ENCODE measurements at regions not wholly inside any gene's neighbourhood (a gene's known extent, or its start where the extent isn't known, plus 50 kb on each side); places are given as distances from the start of the nearest gene placed in this dataset.
"Not testable (repeated sequence)": the region's sequence is repeated elsewhere in the genome, so short reads cannot be mapped to it uniquely, and the experiment has no call there.

DNA sequence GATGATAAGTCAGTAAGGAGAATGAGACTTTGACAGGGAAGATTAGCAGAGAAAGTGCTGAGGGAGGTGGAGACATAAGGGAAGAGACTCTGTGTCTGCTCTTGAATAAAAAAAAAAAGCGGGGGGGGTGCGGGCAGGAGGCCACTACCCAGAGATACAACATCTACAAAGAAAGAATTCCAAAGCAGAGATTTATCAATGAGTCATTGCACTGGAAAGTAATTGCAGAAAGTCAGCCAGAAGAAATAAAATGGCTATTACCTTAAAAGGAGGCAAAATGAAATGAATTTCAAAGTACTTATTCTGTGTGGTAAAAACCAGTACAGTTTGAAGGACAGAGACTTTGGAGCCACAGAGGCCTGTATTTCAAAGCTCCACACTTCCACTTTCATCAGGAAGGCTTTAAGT is 267.1 kb upstream of the PRKD1 start:
- no peak overlapping the region for H3K27ac Mint-ChIP-seq
- no peak overlapping the region for H3K4me3 Mint-ChIP-seq
- CTCF ChIA-PET = no interaction called here
- peaks cover 4% of the 10 kb centered on the region for H3K9me3 Mint-ChIP-seq (ENCODE audit: low read depth)
- DNase-seq (no peak), ATAC-seq (no peak)
- no peaks in the 10 kb centered on the region for H3K27me3 Mint-ChIP-seq
- H3K36me3 Mint-ChIP-seq = no peaks in the 10 kb centered on the region
- H3K4me1 Mint-ChIP-seq = no peaks in the 10 kb centered on the region

DNA sequence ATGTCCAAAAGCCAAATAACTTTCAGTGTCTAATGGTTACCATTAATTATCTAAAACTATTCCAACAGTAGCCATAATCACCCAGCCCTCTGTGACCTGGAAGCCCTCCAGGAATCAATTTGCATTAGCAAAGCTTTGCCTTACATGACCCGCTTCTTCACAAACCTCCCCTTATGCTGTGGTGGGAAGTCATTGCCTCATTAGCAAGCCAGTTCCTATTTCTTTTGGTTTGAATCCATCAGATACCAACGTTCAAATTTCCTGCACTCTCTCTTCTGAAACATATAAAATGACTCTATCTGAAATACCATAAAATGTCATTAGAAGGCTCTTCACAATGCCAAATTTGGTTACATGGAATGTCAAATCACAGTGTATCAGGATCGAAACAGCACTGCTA is 268.3 kb upstream of the PRKD1 start:
- no peak for DNase-seq
- Mint-ChIP-seq H3K27me3 (no peaks in the 10 kb centered on the region), H3K27ac (no peak overlapping the region), H3K4me1 (no peaks in the 10 kb centered on the region), H3K36me3 (no peaks in the 10 kb centered on the region), H3K9me3 (ENCODE audit: low read depth) (no peaks in the 10 kb centered on the region), H3K4me3 (no peak overlapping the region)
- CTCF ChIA-PET = no interaction called here
- ATAC-seq = no peak

GRCh38 chr14:30196861-30197260 is 269.2 kb upstream of the PRKD1 start:
- Mint-ChIP-seq H3K27ac (no peak overlapping the region), H3K27me3 (no peaks in the 10 kb centered on the region), H3K4me1 (no peaks in the 10 kb centered on the region), H3K4me3 (no peak overlapping the region), H3K36me3 (no peaks in the 10 kb centered on the region), H3K9me3 (ENCODE audit: low read depth) (peaks cover 2% of the 10 kb centered on the region)
- DNase-seq (no peak), ATAC-seq (no peak)
- CTCF ChIA-PET = no interaction called here

GRCh38 chr14:30198720-30199119 is 271.1 kb upstream of the PRKD1 start:
- ATAC-seq; H3K36me3 Mint-ChIP-seq; H3K4me1 Mint-ChIP-seq; H3K4me3 Mint-ChIP-seq; H3K27me3 Mint-ChIP-seq; H3K27ac Mint-ChIP-seq; CTCF ChIA-PET; DNase-seq; H3K9me3 Mint-ChIP-seq (ENCODE audit: low read depth): not testable (repeated sequence)

- DNase-seq (no peak), ATAC-seq (no peak)
- Mint-ChIP-seq H3K36me3 (no peaks in the 10 kb centered on the region), H3K27me3 (no peaks in the 10 kb centered on the region), H3K4me3 (no peak overlapping the region), H3K9me3 (ENCODE audit: low read depth) (peaks cover 2% of the 10 kb centered on the region), H3K27ac (no peak overlapping the region), H3K4me1 (no peaks in the 10 kb centered on the region)
- CTCF ChIA-PET = no interaction called here
Measured at GRCh38 chr14:30204431-30204980, 276.9 kb upstream of the PRKD1 start.

GRCh38 chr14:30209136-30209535 is 281.5 kb upstream of the PRKD1 start:
- DNase-seq (no peak), ATAC-seq (no peak)
- no peak overlapping the region for H3K4me3 Mint-ChIP-seq
- H3K4me1 Mint-ChIP-seq = no peaks in the 10 kb centered on the region
- no peaks in the 10 kb centered on the region for H3K36me3 Mint-ChIP-seq
- H3K27ac Mint-ChIP-seq = no peak overlapping the region
- no peaks in the 10 kb centered on the region for H3K9me3 Mint-ChIP-seq (ENCODE audit: low read depth)
- H3K27me3 Mint-ChIP-seq = no peaks in the 10 kb centered on the region
- CTCF ChIA-PET = no interaction called here

DNA sequence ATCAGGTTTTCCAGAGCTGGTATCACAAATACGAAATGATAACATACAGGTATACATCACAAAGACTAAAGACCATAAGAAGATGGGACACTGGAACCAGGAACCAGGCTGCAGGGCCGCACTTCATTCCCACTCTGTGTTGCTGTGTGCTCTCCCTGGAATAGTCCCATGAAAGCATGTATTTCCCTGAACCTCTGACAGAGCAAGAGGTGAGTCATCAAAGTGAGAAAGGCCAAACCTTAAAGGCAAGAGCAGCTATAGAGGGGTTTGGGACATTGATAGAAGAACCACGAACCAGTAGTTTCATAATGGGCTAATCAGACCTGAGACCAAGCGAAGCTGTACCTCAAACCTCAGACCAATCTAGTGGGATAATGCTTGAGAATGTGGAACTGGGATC is 283.0 kb upstream of the PRKD1 start:
- CTCF ChIA-PET = no interaction called here
- no peak for ATAC-seq
- H3K4me3 Mint-ChIP-seq = no peak overlapping the region

GRCh38 chr14:30211326-30211725 is 283.7 kb upstream of the PRKD1 start:
- no peak overlapping the region for H3K4me3 Mint-ChIP-seq
- H3K27ac Mint-ChIP-seq = no peak overlapping the region
- H3K4me1 Mint-ChIP-seq = no peaks in the 10 kb centered on the region
- CTCF ChIA-PET = no interaction called here
- no peak for ATAC-seq
- no peaks in the 10 kb centered on the region for H3K36me3 Mint-ChIP-seq
- no peaks in the 10 kb centered on the region for H3K9me3 Mint-ChIP-seq (ENCODE audit: low read depth)
- no peaks in the 10 kb centered on the region for H3K27me3 Mint-ChIP-seq
- DNase-seq = no peak

More for the DNA sequence above, 283.0 kb upstream of the PRKD1 start:
- no peak for DNase-seq
- H3K9me3 Mint-ChIP-seq (ENCODE audit: low read depth) = no peaks in the 10 kb centered on the region
- H3K27me3 Mint-ChIP-seq = no peaks in the 10 kb centered on the region
- H3K4me1 Mint-ChIP-seq = no peaks in the 10 kb centered on the region
- no peaks in the 10 kb centered on the region for H3K36me3 Mint-ChIP-seq
- no peak overlapping the region for H3K27ac Mint-ChIP-seq

DNA sequence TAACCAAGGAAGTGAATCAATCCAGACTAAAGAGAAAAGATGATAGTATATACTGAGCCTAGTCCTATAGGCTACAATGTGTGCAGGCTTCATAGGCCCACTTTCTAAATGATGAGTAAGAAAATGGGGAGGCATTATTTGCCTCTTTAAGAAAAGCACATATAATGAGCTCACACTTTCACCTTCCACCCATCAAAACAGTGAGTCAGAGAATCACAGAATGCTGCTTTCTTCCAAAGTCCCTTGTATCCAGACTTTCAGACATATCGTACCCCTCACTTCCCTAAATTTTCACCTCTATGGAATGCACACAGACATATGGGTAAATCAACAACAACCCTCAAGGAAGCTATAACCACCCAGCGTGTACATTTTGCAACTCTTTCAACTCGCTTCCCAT is 286.4 kb upstream of the PRKD1 start:
- ATAC-seq = no peak
- no peaks in the 10 kb centered on the region for H3K4me1 Mint-ChIP-seq
- DNase-seq = no peak
- H3K27ac Mint-ChIP-seq = no peak overlapping the region
- no peaks in the 10 kb centered on the region for H3K36me3 Mint-ChIP-seq
- no peaks in the 10 kb centered on the region for H3K27me3 Mint-ChIP-seq
- no peak overlapping the region for H3K4me3 Mint-ChIP-seq
- H3K9me3 Mint-ChIP-seq (ENCODE audit: low read depth) = no peaks in the 10 kb centered on the region
- CTCF ChIA-PET = no interaction called here

DNA sequence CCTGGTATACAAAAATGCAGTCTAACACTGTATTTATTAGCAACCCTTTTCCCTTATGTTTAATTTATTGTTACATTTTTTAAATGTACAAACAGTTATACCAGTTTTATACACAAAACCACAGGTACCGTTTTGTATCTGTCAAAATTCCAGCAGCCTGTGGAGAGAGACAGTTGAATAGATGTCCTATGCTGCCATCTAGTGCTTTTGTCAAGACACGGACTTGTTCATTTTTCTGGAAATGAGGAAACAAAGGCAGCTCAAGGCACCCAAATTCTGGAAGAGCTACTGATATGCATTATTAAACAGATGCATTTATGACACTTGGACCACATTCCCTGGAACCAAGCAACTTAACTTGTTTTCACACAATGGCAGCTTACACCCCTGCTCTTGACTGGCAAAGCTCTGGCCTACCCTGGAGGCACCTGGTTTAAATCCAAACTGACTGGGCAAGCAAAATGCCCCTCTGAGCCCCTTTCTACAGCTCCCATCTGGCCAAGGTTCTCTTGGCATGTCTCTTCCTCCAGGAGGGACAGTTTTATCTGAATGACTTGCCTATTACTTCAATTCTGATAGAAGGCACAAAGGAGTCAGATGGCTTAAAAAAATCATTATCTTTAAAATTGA is 286.9 kb upstream of the PRKD1 start:
- Mint-ChIP-seq H3K4me3 (no peak overlapping the region), H3K27ac (no peak overlapping the region), H3K27me3 (no peaks in the 10 kb centered on the region), H3K4me1 (no peaks in the 10 kb centered on the region), H3K36me3 (no peaks in the 10 kb centered on the region), H3K9me3 (ENCODE audit: low read depth) (no peaks in the 10 kb centered on the region)
- CTCF ChIA-PET = no interaction called here
- ATAC-seq (no peak), DNase-seq (no peak)

DNA sequence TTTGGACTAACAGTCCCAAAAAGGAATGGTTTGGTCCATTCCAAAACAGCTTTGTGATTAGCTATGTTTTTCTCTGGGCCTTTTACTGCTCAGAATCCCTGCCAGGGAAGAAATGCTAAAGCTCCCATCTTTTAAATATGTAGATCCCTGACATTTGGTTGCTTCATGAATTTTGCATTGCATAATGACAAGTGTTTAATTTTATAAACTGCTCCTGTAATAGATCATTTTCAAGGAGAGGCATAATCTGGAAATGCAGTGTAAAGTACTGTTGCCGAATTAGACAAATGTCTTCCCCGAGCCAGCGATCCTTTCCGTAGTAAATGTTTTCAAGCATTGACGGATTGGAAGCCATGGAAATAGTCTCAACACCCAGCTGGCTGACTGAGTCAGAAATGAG is 291.3 kb upstream of the PRKD1 start:
- no peaks in the 10 kb centered on the region for H3K4me1 Mint-ChIP-seq
- no peak overlapping the region for H3K4me3 Mint-ChIP-seq
- H3K27me3 Mint-ChIP-seq = no peaks in the 10 kb centered on the region
- CTCF ChIA-PET = no interaction called here
- no peaks in the 10 kb centered on the region for H3K9me3 Mint-ChIP-seq (ENCODE audit: low read depth)
- no peaks in the 10 kb centered on the region for H3K36me3 Mint-ChIP-seq
- no peak overlapping the region for H3K27ac Mint-ChIP-seq
- ATAC-seq (no peak), DNase-seq (no peak)

DNA sequence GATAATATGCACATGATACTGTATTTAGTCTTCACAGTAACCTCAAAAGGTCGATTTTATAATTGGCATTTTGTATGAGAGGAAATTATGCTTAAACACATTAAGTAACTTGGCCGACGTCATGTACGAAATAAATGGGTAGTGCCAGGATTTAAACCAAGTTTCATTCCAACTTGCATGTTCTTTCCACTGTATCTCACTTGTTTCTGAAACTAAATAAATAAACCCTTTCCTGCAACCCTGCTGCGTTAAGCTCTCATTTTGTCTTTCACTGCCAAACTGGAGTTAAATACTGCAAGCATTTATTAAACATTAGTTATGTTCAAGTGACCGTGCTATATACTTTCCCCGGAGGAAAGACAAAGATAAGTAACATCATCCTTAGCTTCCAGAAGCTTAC is 293.9 kb upstream of the PRKD1 start:
- Mint-ChIP-seq H3K27me3 (no peaks in the 10 kb centered on the region), H3K36me3 (no peaks in the 10 kb centered on the region), H3K4me1 (no peaks in the 10 kb centered on the region), H3K9me3 (ENCODE audit: low read depth) (no peaks in the 10 kb centered on the region), H3K27ac (no peak overlapping the region), H3K4me3 (no peak overlapping the region)
- no peak for ATAC-seq
- no peak for DNase-seq
- CTCF ChIA-PET = no interaction called here

DNA sequence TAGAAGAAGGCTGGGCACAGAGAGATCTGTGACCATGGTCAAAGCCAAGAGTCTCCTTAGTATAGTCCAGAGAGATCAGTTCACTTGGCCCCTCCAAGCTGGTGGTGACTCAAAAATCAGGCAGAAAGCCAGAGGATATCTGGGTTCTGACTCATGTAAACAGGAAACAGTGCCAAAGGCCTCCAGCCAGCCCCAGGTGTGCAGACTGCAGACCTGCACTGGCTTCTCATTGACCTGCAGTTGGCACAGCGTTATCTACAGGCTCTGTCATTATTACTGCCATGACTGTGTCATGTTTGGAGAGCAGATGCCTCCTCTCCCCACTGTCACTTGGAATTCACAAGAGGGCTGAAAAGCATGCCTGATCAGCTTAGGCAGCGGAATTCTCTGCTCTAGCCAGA is 295.7 kb upstream of the PRKD1 start:
- Mint-ChIP-seq H3K27me3 (no peaks in the 10 kb centered on the region), H3K4me3 (no peak overlapping the region)
- CTCF ChIA-PET = no interaction called here

GRCh38 chr14:30223966-30224365 is 296.3 kb upstream of the PRKD1 start:
- Mint-ChIP-seq H3K4me3 (no peak overlapping the region), H3K9me3 (ENCODE audit: low read depth) (no peaks in the 10 kb centered on the region), H3K36me3 (no peaks in the 10 kb centered on the region), H3K27ac (no peak overlapping the region), H3K4me1 (no peaks in the 10 kb centered on the region), H3K27me3 (no peaks in the 10 kb centered on the region)
- ATAC-seq (no peak), DNase-seq (no peak)
- CTCF ChIA-PET = no interaction called here

More for the DNA sequence above, 295.7 kb upstream of the PRKD1 start:
- DNase-seq (no peak), ATAC-seq (no peak)
- H3K36me3 Mint-ChIP-seq = no peaks in the 10 kb centered on the region
- no peaks in the 10 kb centered on the region for H3K4me1 Mint-ChIP-seq
- no peaks in the 10 kb centered on the region for H3K9me3 Mint-ChIP-seq (ENCODE audit: low read depth)
- H3K27ac Mint-ChIP-seq = no peak overlapping the region

- Mint-ChIP-seq H3K27me3 (no peaks in the 10 kb centered on the region), H3K36me3 (no peaks in the 10 kb centered on the region), H3K4me3 (no peak overlapping the region), H3K9me3 (ENCODE audit: low read depth) (no peaks in the 10 kb centered on the region), H3K4me1 (no peaks in the 10 kb centered on the region), H3K27ac (no peak overlapping the region)
- ATAC-seq (no peak), DNase-seq (no peak)
- CTCF ChIA-PET = no interaction called here
Measured at GRCh38 chr14:30225176-30225575, 297.5 kb upstream of the PRKD1 start.
